ENCODE measurements at regions not wholly inside any gene's neighbourhood (a gene's known extent, or its start where the extent isn't known, plus 50 kb on each side); places are given as distances from the start of the nearest gene placed in this dataset.

DNA sequence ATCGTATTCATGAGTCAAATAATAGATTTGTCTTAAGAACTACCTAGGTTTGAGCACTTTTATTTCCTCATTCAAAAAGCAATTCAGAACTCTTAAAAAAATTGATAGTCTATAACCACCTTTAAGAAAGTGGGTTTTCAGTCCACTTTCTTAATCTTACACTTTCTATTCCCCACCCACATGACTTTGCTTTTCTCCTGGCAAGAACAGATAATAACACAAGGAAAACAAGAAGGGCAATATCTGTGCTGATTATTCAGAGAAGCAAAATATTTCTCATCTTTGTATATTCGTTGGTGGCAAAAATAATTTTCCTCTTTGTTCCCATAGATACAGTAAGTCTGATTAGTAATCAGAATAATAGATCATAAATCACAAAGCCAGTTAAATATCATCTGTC lies 130.6 kb upstream of the DNAJC10 start:
- Histone ChIP-seq H3K27me3 (no peaks in the 10 kb centered on the region), H3K4me3 (no peak overlapping the region), H3K9me3 (no peaks in the 10 kb centered on the region), H3K36me3 (no peaks in the 10 kb centered on the region), H3K27ac (no peak overlapping the region), H3K4me1 (no peaks in the 10 kb centered on the region)
- WGBS, 2 donors (ENCODE audit: low coverage in 1 of 2): 83 to 89% methylated on average over 2 of the region's 2 CpGs
- TF ChIP-seq POLR2AphosphoS5 (IDR thresholded peaks at IDR 0.05) (no peak), POLR2A (IDR thresholded peaks at IDR 0.05) (no peak)
- no peak for ATAC-seq

DNA sequence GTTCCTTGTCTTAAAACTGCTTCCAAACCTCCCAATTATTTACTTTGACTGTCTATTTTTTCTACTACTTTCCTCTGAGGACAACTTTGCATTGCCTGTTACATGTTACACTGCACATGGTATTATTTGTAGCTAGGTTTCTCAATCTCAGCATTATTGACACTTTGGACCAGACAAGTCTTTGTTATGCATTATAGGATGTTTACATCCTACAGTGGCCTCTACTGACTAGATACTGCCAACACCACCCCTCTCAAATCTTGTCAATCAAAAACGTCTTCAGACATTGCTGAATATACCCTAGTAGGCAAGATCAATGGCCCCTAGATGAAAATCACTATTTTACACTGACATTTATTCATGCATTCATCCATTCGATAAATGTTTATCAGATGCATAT lies 129.6 kb upstream of the DNAJC10 start:
- ATAC-seq: no peak
- TF ChIP-seq EP300 (IDR thresholded peaks at IDR 0.05) (no peak), POLR2A (IDR thresholded peaks at IDR 0.05) (no peak), POLR2AphosphoS5 (IDR thresholded peaks at IDR 0.05) (no peak)
- TF ChIP-seq, protein P1, sequence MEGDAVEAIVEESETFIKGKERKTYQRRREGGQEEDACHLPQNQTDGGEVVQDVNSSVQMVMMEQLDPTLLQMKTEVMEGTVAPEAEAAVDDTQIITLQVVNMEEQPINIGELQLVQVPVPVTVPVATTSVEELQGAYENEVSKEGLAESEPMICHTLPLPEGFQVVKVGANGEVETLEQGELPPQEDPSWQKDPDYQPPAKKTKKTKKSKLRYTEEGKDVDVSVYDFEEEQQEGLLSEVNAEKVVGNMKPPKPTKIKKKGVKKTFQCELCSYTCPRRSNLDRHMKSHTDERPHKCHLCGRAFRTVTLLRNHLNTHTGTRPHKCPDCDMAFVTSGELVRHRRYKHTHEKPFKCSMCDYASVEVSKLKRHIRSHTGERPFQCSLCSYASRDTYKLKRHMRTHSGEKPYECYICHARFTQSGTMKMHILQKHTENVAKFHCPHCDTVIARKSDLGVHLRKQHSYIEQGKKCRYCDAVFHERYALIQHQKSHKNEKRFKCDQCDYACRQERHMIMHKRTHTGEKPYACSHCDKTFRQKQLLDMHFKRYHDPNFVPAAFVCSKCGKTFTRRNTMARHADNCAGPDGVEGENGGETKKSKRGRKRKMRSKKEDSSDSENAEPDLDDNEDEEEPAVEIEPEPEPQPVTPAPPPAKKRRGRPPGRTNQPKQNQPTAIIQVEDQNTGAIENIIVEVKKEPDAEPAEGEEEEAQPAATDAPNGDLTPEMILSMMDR (IDR thresholded peaks at IDR 0.05): no peak
- Histone ChIP-seq H3K27ac (no peak overlapping the region), H3K4me1 (no peaks in the 10 kb centered on the region), H3K4me3 (no peak overlapping the region), H3K36me3 (no peaks in the 10 kb centered on the region), H3K9me3 (no peaks in the 10 kb centered on the region), H3K27me3 (no peaks in the 10 kb centered on the region)
- WGBS, 2 donors (ENCODE audit: low coverage in 1 of 2): 88 to 89% methylated on average over 2 of the region's 2 CpGs

DNA sequence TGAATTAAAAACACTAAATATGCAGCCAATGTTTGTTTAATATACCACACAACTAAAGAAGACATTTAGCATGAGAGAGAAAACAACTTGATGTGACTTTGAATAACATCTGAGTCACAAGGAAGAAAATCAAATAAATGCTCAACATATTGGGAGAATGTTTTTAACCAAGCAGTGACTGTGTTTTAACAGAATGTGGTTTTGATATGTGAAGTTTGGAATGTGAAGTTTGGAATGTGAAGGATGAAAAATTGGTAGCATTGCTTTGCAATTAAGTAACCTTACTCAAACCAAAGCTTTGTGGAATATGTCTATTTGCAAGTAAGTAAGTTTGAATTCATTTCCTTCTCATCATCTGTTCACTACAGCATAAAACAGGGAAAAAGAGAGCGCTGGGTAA lies 128.2 kb upstream of the DNAJC10 start:
- Histone ChIP-seq H3K4me3 (no peak overlapping the region), H3K9me3 (no peaks in the 10 kb centered on the region), H3K36me3 (no peaks in the 10 kb centered on the region), H3K27ac (no peak overlapping the region), H3K4me1 (no peaks in the 10 kb centered on the region), H3K27me3 (no peaks in the 10 kb centered on the region)
- ATAC-seq: no peak
- 41 to 73% methylated on average over 1 of the region's 1 CpG for WGBS, 2 donors (ENCODE audit: low coverage in 1 of 2)
- no peak for TF ChIP-seq POLR2A (IDR thresholded peaks at IDR 0.05)
- no peak for TF ChIP-seq POLR2AphosphoS5 (IDR thresholded peaks at IDR 0.05)
- TF ChIP-seq EP300 (IDR thresholded peaks at IDR 0.05): no peak
- TF ChIP-seq, protein P1 (IDR thresholded peaks at IDR 0.05): no peak

DNA sequence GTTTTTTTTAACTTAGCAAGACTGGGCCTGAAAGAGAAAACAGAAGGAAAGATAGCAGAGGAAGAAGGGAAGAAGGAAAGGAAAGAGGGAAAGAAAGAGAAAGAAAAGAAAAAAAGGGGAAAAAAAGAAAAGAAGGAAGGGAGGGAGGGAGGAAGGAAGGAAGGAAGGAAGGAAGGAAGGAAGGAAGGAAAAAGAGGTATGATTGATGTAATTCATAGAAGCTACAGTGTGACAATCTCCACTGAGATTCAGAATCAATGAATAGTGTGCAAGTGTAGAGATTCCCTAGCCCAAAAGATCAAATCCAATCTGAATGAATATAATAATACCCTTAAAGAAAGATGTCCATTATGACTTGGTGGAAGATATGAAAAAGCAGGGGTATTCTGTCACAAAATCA lies 126.9 kb upstream of the DNAJC10 start:
- Histone ChIP-seq H3K27me3 (no peaks in the 10 kb centered on the region), H3K9me3 (no peaks in the 10 kb centered on the region), H3K4me3 (no peak overlapping the region), H3K27ac (no peak overlapping the region), H3K36me3 (no peaks in the 10 kb centered on the region), H3K4me1 (no peaks in the 10 kb centered on the region)
- TF ChIP-seq POLR2A (IDR thresholded peaks at IDR 0.05) (no peak), POLR2AphosphoS5 (IDR thresholded peaks at IDR 0.05) (no peak), EP300 (IDR thresholded peaks at IDR 0.05) (no peak)
- TF ChIP-seq, protein P1 (IDR thresholded peaks at IDR 0.05): no peak
- ATAC-seq: no peak

DNA sequence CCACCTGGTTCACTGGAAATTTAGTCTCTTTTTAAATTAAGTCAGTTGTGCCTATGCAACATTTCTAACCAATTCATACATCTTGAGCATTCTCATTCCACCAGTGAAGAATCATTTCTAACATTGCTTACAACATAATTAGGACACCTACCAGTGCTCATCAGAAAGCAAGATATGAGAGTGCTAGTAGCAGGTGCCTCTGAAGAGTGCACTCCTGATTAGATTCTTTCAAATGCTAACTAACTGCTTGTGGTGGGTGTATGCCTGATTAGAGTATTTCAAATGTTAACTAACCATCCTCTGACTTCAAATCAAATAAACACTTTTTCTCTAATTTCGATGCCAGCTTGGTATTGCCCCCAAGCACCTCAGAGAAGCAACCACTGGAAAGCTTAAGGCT lies 124.3 kb upstream of the DNAJC10 start:
- Histone ChIP-seq H3K9me3 (no peaks in the 10 kb centered on the region), H3K27me3 (no peaks in the 10 kb centered on the region), H3K27ac (no peak overlapping the region), H3K4me1 (no peaks in the 10 kb centered on the region), H3K4me3 (no peak overlapping the region), H3K36me3 (no peaks in the 10 kb centered on the region)
- WGBS, 2 donors (ENCODE audit: low coverage in 1 of 2): 56 to 63% methylated on average over 1 of the region's 1 CpG
- TF ChIP-seq, protein P1 (IDR thresholded peaks at IDR 0.05): no peak
- no peak for TF ChIP-seq POLR2AphosphoS5 (IDR thresholded peaks at IDR 0.05)
- no peak for TF ChIP-seq EP300 (IDR thresholded peaks at IDR 0.05)
- TF ChIP-seq POLR2A (IDR thresholded peaks at IDR 0.05): no peak
- no peak for ATAC-seq

All from gastroesophageal sphincter (tissue), 4 donors.